Medulla oblongata (tissue), 1 donor: ENCODE measurements at regions not wholly inside any gene's neighbourhood (a gene's known extent, or its start where the extent isn't known, plus 50 kb on each side); places are given as distances from the start of the nearest gene placed in this dataset.

Source experiments
- DNase-seq: peaks from one replicate; pipeline ENCODE4 v3.0.0-alpha.2; 2015; ENCODE audit errors: extremely low spot score

DNA sequence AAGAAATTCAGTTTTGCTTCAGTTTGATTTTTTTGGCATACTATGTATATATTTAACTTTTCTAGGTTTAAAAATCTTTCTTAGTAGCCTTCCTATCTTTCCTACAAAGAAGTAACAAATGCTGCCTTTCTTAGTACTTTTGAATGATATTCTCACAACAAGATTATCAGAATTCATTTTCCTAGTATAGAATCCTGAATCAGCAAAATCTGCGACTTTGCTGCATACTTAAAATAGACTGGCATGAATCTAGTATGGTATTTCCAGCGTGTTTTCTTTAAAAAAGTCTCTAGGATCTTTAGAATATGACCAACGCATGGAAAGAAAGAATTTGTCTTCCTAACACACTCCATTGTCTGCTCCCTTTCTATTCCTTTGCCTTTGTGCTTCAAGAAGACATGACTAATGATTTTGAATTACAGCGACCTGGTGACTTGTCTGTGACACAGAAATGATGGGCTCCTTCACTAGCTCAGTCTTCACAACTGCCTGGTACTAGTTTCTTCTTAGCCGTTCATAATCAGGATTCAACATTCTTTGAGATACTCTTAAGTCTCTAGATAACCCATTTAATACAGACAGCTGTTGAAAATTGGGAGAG, 349.8 kb downstream of the PPARGC1A start:
- no peak for DNase-seq

DNA sequence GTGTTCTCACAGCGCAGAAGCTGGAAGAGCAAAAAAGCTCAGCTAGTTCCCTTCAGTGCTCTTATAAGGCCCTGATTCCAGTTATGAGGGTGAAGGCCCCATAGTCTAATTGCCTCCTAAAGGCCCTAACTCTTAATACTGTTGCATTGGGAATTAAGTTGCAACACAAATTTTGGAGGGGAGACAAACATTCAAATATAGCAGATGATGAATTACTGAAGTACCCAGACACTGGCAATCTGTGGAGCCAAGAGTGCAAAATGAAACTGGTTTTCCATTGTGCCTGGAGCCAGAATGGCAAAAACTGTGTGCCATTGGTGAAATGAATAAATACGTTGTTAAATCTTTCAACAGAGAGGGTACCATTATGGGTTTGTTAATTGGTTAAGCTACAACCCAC, 356.0 kb downstream of the PPARGC1A start:
- no peak for DNase-seq

DNA sequence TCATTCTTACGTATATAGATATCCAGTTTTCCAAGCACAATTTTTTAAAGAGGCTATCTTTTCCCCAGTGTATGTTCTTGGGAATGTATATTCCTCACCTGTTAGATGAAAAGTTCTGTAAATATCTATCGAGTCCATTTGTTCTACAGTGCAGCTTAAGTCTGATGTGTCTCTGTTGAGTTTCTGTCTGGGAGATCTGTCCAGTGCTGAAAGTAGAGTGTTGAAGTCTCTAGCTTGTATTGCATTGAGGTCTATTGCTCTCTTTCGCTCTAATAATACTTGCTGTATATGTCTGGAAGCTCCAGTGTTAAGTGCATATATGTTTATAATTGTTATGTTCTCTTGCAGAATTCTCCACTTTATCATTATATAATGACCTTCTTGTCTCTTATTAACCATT, 373.1 kb downstream of the PPARGC1A start:
- DNase-seq = no peak

DNA sequence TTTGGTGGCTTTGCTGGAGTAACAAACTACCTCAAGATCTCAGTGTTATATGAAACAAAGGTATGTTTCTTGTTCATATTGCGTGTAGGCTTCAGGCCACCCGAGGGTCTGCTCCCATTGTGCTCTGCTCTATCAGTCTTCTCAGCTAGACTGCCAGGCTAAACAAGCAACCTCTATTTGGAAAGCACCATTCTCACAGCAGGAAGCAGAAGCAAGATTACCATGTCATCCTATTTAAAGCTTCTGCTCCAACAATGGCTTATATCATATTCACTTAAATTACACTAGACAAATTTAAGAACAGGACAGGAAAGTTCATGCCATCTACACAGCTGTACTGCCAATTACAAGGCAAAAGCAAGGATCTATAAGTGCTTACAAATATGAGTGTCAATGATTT, 385.8 kb downstream of the PPARGC1A start:
- DNase-seq = no peak

DNA sequence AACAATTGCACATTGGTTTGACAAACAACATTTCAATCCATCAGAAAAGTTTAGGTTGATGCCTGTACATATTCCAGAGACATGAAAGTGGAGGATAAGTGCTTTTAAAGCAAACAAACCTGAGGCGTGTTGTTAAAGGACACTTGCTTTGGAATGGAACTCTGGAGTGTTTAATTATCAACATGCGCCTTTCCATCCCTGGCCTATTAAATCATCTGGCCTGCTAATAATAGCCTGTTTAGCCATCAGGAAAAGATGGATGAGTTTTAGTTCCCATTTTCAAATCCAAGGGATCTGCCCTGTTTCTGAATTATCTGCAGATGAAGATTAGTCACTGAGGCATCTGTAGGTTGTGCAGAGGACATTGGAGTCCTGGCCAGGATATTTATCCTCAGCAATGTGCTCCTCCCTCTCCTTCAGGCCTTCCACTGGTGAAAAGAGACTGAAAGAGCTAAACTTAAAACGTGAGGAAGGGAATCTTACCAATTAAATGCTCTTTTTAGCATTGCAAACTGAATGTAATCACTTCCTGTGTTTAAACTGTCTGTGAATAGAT, 388.9 kb downstream of the PPARGC1A start:
- DNase-seq = no peak

DNA sequence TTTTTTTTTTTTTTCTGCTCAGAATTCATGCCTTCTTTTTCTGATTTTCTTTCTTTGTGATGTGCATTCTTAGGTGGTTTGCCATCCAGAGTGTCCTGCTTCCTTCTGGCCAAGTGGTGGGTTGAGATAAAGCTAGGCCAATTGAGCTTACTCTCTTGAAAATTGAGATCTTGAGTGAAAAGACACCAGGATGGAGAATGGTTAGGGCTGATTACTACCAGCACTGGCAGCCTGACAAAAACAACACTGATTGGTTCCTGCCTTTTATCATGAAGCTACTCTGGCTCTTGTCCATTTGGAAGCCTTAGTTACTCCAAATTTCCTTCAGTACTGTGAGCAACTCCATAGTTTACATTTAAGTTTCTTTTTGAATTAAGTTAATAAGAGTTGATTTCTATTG, 404.0 kb downstream of the PPARGC1A start:
- DNase-seq = no peak

DNA sequence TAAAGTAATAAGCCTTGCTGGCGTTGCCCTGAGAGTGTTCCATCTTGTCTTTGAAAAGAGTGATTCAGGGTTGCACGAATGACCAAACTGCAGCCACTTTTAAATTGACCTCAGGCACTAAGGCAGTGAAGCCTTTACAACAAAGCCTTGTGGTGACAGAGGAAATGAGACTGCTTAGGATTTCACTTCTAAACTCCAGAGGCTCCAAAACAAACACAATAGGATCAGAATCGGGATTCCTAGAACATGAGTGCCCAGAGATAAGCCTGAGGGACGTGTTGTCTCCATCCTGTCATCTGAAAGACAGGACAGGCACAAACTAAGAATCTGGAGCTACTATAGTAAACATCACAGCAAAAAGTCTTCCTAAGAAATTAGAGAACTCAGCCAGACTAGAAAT, 405.2 kb downstream of the PPARGC1A start:
- DNase-seq = no peak

DNA sequence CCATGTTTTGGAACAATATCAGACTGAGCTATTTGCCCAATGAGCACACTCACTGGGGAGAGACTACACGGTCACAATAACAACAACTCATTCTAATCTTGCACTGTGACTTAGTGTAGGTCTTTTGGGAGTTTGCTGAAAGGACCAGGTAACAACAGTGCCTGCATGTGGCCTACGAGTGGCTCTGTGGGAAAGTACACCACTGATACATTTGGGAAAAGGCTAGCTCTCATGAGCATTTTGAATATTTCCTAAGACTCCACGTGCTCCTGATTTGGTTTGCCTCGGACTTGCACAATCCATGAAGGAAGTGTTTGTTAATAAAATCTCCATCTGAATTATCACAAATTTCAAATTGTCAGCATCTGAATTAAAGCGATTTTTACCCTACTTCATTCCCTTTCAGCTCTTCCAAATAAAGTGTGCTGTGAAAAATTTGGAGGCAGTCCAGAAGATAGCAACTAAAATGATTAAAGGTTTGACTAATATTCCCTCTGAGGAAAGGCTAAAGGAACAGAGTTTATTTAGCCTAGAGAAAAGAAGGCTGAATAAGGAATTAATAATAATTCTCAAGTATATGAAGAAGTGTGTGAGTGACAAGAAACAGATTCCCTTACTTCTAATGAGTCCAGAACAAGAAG, 406.4 kb downstream of the PPARGC1A start:
- DNase-seq = no peak

DNA sequence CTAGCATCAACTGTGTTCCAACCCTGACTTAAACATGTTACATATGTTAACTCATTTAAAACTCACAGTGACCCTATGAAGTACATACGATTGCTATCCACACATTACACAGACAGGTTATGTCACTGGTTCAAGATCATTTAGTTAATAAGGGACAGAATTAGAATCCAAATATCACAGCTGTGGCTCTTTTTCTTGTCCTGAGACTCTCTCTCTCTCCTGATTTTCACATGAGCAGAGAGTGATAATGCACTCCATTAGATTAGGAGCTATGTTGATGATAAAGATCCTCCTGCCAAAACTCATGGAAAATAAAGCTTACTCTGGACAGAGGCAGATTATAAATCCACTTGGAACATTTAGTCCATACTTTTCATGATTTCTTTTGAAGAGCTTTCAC, 408.3 kb downstream of the PPARGC1A start:
- no peak for DNase-seq

DNA sequence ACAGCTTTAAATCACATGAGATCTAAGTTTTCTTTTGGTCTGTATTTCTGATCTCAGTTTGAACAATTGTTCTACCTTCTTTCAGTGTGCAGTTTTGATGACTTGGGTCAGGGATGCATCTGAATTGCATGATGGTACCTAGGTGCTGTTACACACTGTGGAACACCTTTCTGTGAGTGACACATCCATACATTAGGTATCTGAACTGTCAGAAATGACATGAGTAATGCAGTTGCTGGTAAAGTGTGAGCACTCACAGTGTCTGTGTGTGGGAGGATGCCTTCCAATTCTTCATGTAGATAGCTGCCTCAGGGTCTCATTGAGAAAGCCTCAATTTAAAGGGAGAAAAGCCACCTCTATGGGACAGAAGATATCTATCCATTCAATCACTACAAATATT, 411.9 kb downstream of the PPARGC1A start:
- no peak for DNase-seq

DNA sequence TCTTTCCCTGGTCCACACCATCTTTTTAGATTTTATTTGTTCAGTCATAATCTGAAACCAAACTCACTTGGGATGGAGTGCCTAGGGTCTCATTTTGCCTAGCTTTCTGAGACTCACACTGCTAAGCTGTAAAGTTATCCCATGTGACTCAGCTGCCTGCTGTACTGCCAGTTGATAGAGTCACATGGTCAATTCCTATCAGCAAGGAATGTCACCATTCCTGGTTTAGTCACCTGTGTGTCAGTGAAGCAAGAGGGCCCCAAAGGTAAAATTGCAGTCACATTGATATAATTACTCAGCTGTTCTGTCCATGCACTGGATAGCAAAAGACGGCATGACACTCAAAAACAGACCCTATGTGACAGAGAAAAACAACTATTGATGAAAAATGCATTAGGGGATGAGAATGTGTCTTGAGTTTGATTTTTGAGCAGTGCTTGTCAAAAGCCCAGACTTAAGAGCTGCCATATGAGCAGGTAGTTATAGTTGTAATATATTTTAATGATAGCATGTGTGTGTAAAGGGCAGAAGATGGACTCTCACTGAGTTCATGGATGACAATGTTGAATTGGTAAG, 413.2 kb downstream of the PPARGC1A start:
- DNase-seq = no peak

DNA sequence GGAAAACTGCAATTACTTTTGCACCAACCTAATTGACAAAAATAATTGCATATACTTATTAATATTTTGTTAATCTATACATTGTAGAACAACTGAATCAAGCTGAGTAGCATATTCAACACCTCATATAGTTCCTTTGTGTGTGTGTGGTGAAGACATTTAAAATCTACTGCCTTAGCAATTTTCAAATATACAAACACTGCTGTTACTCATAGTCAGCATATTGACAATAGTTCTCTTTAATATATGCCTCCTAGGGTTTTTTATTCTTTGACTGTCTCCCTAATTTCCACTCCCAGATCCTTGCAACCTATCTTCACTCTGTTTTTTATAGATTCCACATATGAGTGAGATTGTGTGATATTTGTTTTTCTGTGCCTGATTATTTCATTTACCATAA, 426.8 kb downstream of the PPARGC1A start:
- DNase-seq = no peak

DNA sequence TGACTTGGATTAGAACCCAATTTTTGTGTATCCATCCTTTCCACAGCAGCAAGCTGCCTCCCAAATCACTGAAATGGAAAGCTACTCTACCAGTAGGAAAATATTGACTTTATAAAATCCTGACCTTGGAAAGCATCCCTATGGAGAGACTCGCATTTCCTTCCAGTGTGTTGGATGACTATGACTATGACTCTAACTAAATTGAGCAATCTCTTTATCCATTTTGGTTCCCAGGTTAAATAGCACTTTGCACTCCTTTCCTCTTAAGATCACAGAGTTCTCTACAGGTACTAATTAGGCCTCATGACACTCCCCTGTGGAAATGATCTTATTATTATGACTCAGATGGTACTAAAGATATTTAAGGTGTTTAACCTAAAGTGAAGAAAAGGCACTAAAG, 431.8 kb downstream of the PPARGC1A start:
- no peak for DNase-seq

DNA sequence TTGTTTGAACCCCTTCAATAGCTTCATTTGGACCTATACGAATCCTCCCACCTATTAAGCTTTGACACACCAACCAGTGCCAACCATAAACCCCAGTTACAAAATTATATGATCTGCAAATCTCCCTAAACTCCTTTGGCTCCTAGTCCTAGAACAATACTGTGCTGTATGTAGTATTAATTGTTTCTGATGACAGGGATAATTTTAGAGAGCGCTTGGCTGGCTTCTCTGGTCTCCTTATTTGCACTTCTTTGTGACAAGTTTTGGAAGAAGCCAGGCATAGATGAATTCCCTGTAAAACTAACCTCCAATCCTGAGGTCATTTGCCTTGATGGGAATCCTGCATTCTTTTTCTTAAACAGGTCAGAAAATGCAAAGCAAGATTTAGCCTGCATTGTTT, 433.0 kb downstream of the PPARGC1A start:
- no peak for DNase-seq

DNA sequence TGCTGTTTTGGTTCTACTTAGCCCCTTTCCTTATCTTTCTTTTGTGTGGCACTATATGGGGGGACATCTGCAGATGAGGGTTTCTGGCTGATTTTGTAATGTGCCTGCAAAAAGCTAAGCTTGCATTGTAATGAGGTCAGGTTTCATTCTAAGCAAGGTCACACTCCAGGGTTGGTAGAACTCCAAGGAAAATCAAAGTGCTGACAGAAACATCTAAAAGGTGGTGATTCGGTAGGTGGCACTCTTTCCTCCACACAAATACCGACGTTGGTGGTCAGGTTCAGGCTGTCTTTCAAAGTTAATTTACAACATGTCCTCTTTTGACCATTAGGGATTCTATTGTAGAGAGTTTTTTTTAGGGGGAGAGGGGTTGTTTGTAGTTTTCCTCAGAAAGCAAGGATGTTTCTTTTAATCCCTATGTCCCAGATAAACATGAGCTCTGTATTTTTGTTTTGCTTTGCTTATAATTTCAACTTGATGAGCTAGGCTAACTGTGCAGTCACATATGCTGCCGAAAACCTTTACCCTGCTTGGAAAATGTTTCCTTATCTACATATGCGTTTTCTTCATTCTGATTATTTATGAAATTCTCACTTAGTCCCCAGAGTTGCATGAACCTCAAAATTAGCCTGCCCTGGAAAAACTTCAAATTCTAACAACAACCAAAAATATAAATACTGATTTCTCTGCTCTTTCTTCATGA, 434.2 kb downstream of the PPARGC1A start:
- no peak for DNase-seq

DNA sequence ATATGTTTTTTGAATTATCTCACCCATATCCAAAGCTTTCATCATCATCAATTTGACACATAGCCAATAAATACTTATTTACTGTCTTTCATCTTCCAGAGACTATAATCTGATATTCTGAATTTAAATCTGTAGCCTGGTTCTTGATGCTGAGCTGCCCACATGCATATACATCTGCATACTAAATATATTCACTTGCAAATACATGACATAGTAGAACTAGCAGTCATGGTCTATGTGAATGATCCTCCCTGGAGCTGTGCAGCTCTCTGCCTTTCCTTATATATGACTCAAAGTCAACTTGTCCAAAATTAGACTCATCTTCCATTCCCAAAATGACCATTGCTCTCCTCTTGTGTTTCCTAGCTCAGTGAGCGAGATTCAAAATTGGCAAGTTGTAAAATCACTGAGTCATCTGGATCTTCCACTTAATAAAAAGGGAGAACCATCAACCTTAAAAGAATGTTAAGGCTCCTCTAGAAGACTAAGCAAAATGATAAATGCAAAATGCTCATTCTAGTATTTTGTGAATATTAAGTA, 448.2 kb downstream of the PPARGC1A start:
- DNase-seq = no peak

DNA sequence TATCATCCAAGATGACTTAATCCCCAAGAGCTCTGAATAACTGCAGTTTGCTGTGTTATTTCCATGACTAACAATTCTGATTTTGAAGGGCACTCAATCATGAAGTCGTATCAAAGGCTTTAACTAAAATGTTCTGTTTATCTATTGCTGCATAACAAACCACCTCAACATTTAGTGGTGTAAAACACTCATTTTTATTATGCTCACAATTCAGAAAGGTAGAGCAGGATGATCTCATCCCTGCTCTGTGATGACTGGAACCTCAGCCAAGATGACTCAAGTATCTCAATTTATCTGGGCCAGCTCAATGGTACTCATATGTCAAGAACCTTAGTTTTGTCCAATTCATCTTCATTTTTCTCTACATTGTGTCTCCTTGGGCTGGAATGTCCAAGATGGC, 451.1 kb downstream of the PPARGC1A start:
- no peak for DNase-seq

DNA sequence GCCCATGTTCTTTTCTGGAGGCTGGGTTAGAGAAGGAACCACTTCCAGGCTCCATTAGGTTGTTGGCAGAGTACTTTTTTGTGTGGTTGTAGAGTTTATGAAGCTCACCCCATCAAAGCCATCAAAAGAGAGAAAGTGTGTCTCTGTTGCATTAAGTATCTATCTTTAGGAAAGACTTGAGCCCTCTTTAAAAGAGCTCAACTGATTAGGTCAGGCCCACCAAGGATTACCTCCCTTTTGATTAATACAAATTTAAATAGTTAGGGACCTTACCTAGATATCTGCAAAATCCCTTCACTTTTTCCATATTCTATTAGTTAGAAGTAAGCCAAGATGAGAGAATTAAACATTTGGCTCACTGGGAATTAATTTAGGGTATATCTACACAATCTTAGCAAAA, 460.4 kb downstream of the PPARGC1A start:
- DNase-seq = no peak

DNA sequence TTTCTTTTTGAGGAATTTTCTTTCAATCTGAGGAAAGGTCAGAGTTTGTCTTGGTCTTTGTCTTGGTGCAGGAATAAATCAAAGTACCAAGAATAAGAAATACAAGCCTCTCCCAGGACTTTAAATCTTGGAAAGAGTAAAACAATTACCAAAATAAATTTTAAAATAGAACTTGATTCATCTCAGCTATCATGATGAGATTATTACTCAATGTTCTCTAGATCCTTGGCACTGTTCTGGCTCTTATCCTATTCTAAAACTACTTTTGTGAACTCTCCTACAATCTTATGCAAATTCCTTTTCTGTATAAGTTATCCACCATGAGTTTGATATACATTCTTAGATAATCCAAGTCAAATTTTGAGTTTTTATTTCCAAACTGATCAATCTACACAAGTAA, 464.3 kb downstream of the PPARGC1A start:
- no peak for DNase-seq

DNA sequence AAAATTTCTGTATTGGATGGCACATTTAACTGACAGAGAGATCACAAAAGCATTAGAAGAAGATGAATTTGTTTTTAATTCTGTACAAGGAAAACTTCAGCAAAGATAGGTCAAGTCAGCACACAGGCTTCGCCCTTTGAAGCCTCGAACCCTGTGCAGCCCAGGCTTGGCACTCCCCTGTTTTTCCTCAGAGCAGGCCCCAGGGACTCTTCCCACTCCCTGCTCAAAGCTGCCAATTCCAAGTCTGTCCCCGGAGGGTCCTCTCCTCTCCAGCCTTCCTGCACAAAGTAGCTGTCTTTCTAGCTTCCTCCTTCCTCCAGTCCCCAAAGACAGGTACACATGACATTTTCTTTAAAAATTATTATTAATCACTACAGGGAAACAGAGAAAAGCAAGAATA, 466.3 kb downstream of the PPARGC1A start:
- no peak for DNase-seq

DNA sequence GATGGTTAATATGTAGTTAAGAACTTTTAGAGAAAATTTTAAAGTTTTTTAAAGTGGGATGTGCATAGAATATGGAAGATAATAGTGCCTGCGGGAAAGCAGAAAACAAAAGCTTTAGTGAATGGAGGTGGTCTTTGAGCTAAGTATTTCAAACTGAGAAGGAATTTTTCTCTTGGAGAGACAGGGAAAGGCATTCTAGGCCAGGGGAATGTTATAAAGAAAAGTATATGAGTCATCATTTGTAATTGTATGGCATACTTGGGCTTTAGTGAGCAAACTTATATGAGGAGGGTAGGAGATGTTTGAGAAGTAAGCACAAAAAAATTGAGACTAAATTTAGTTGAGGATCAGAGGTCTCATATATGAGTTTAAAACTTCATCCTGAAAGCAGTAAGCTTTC, 467.0 kb downstream of the PPARGC1A start:
- DNase-seq = no peak

DNA sequence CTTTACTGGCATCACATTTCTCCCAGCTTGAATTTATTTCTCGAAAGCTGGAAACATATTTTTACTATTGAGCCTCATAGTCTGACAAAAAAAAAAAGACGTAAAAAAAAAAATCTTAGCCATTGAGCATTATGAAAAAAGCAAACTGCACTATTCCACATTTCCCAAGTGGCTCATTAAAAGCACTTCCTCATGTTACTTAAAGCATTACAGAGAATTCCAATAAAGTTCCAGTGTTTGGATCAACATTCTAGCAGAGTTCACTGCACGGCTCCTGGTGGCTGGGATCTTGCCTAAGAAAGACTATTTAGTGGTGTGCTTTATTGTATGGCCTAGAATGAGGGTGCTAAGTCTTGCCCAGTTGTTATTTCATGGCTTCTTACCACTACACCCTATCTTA, 476.2 kb downstream of the PPARGC1A start:
- DNase-seq = no peak

DNA sequence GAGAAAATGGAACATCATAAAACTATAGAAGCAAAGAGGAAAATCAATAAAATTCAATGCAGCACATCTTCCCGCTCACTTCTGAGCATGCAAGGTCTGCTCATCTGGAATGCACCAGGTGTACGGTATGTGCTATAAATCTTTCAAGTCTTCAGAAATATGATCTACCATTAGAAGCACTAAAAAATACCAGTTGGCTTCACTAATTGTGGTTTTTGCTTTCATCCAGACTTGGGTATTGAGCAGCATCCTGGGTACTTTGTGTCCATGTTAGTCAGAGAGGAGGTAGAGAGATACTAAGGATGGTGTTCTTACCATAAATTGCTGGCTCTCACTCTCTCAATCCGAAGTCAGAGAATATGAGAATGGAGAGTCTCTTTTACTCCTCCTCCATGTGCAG, 477.1 kb downstream of the PPARGC1A start:
- DNase-seq = no peak
